GM12878 (cell line): ENCODE measurements at regions not wholly inside any gene's neighbourhood (a gene's known extent, or its start where the extent isn't known, plus 50 kb on each side); places are given as distances from the start of the nearest gene placed in this dataset.

Experiments
- ATAC-seq: fragments of 200-7000 bp; cut with Tn5 transposase; 3 replicates; pipeline ENCODE4 v1.9.1; 2020; ENCODE audit warnings: mild to moderate bottlenecking, moderate library complexity
- BruUV-seq: library from RNA; stranded (reverse); fragments of 400-500 nt; replicated peaks from 2 replicates; lab custom pipeline; 2021; lab: Mats Ljungman, UMichigan
- CTCF ChIA-PET: fragments of 300-600 bp; sonication (Branson Sonifier 250); formaldehyde crosslinking; extraction: SDS; loops from one replicate; lab custom pipeline; 2021; ENCODE audit warnings: inconsistent platforms; lab: Yijun Ruan, JAX
- POLR2A ChIA-PET: fragments of 350-600 bp; formaldehyde crosslinking; extraction: SDS; loops from one replicate; lab custom pipeline; 2021; ENCODE audit warnings: inconsistent platforms; lab: Charles Lee
- RAD21 ChIA-PET: fragments of 300-600 bp; sonication (Branson Sonifier 250); formaldehyde crosslinking; loops from one replicate; lab custom pipeline; 2023; ENCODE audit warnings: antibody characterized with exemption; ENCODE audit not compliant: unreplicated experiment; lab: Charles Lee
- SMC1A ChIA-PET: fragments of 300-600 bp; sonication (Branson Sonifier 250); formaldehyde crosslinking; loops from one replicate; lab custom pipeline; 2023; ENCODE audit not compliant: unreplicated experiment, uncharacterized antibody; lab: Charles Lee
- DNase-seq: peaks from one replicate; pipeline ENCODE4 v3.0.0-alpha.2; 2011; ENCODE audit warnings: low read depth, low spot score
- FAIRE-seq: peaks from 3 replicates; lab custom pipeline; 2011; peaks lifted over from hg19 to GRCh38; lab: Jason Lieb, UNC
- H2AFZ ChIP-seq: 2 replicates; pipeline ENCODE4 v1.6.0; 2011; ENCODE audit warnings: low read depth, low read length, control low read depth; ENCODE audit not compliant: control insufficient read depth
- H3K27ac ChIP-seq: 2 replicates; pipeline ENCODE4 v1.5.1; 2011; ENCODE audit warnings: control low read depth; ENCODE audit not compliant: control insufficient read depth, insufficient read depth
- H3K27me3 ChIP-seq, 2 experiments: replicated peaks in 1 of 2; 2 replicates each; pipeline versions ENCODE4 v1.6.0 to v1.6.1; 2011; ENCODE audit warnings: low read length in 1 of 2; ENCODE audit not compliant: control insufficient read depth in 2 of 2, insufficient read depth in 2 of 2
- H3K36me3 ChIP-seq, 2 experiments: 2 replicates each; pipeline ENCODE4 v1.5.1; 2011; ENCODE audit warnings: low read length in 1 of 2; ENCODE audit not compliant: control insufficient read depth in 2 of 2, insufficient read depth in 2 of 2
- H3K4me1 ChIP-seq: 2 replicates; pipeline ENCODE4 v1.6.1; 2011; ENCODE audit warnings: mild to moderate bottlenecking, low read length, moderate library complexity, mixed read lengths; ENCODE audit not compliant: control insufficient read depth, insufficient read depth
- H3K4me2 ChIP-seq: 2 replicates; pipeline ENCODE4 v1.6.0; 2011; ENCODE audit warnings: control low read depth; ENCODE audit not compliant: control insufficient read depth, insufficient read depth
- H3K4me3 ChIP-seq: fragments of 200-600 bp; sonication (generic); 2 replicates; pipeline ENCODE4 v1.5.1; 2016
- H3K79me2 ChIP-seq: 2 replicates; pipeline ENCODE4 v1.6.0; 2011; ENCODE audit warnings: low read length; ENCODE audit not compliant: control insufficient read depth, insufficient read depth
- H3K9ac ChIP-seq: 2 replicates; pipeline ENCODE4 v1.8.0; 2011; ENCODE audit warnings: low read length, control low read depth, mixed read lengths; ENCODE audit not compliant: control insufficient read depth, insufficient read depth
- H3K9me3 ChIP-seq: replicated peaks from 3 replicates; pipeline ENCODE4 v1.5.1; 2011; ENCODE audit warnings: mild to moderate bottlenecking, low read length; ENCODE audit not compliant: control insufficient read depth, insufficient read depth
- H4K20me1 ChIP-seq: 2 replicates; pipeline ENCODE4 v1.6.0; 2011; ENCODE audit not compliant: control insufficient read depth, insufficient read depth
- CBFB ChIP-seq: IDR thresholded peaks from 2 replicates; pipeline ENCODE4 v1.6.1; 2016; ENCODE audit warnings: antibody characterized with exemption, low read depth
- ETV6 ChIP-seq, 2 experiments: fragments of 450-650 bp in 1 of 2; IDR thresholded peaks in 1 of 2; conservative IDR thresholded peaks in 1 of 2; 2 replicates each; pipeline ENCODE4 v1.6.1; 2014; ENCODE audit warnings: antibody characterized with exemption in 1 of 2, borderline replicate concordance in 1 of 2, low read depth in 1 of 2, mild to moderate bottlenecking in 1 of 2, moderate library complexity in 1 of 2
- FOXK2 ChIP-seq: fragments of 450-650 bp; IDR thresholded peaks from 2 replicates; pipeline ENCODE4 v1.6.1; 2017; ENCODE audit warnings: mild to moderate bottlenecking, moderate library complexity
- MTA2 ChIP-seq: fragments of 450-650 bp; IDR thresholded peaks from 2 replicates; pipeline ENCODE4 v1.6.1; 2016; ENCODE audit warnings: low read depth, mild to moderate bottlenecking, moderate library complexity
- NFIC ChIP-seq: IDR thresholded peaks from 2 replicates; pipeline ENCODE4 v1.6.1; 2012; ENCODE audit warnings: low read depth, mild to moderate bottlenecking, inconsistent platforms, low read length, moderate library complexity
- SRF ChIP-seq, 2 experiments: IDR thresholded peaks; 2 replicates each; pipeline ENCODE4 v1.6.1; 2011; ENCODE audit warnings: low read depth in 2 of 2, low read length in 2 of 2, mild to moderate bottlenecking in 1 of 2, moderate library complexity in 1 of 2
- ZNF622 ChIP-seq: fragments of 450-650 bp; IDR thresholded peaks from 2 replicates; pipeline ENCODE4 v1.6.1; 2017; ENCODE audit warnings: mild to moderate bottlenecking, inconsistent platforms
- WGBS: methylation state at CpG from one replicate; pipeline ENCODE4 v1.1.6; 2016; ENCODE audit warnings: low lambda C conversion rate; ENCODE audit not compliant: insufficient replicate concordance, insufficient coverage; ENCODE audit errors: missing lambda C conversion rate; 5-methylcytosine and 5-hydroxymethylcytosine counted together
- in situ Hi-C: fragments of 300-500 bp; cut with MboI; formaldehyde crosslinking; loops from 9 replicates; pipeline ENCODE4 v1.14.3; 2018; ENCODE audit warnings: mixed read lengths
- intact Hi-C: fragments of 100-400 bp; cut with micrococcal nuclease; formaldehyde crosslinking; loops from one replicate; pipeline ENCODE4 v1.14.2; 2022; ENCODE audit not compliant: unreplicated experiment
- TF ChIP-seq, protein P1 (sequence below): fragments of 450-650 bp; IDR thresholded peaks from 2 replicates; pipeline ENCODE4 v1.6.1; 2017; ENCODE audit warnings: borderline replicate concordance
- TF ChIP-seq, protein P2 (sequence below): fragments of 450-650 bp; IDR thresholded peaks from 2 replicates; pipeline ENCODE4 v1.6.1; 2017; ENCODE audit warnings: mild to moderate bottlenecking, moderate library complexity

DNA sequence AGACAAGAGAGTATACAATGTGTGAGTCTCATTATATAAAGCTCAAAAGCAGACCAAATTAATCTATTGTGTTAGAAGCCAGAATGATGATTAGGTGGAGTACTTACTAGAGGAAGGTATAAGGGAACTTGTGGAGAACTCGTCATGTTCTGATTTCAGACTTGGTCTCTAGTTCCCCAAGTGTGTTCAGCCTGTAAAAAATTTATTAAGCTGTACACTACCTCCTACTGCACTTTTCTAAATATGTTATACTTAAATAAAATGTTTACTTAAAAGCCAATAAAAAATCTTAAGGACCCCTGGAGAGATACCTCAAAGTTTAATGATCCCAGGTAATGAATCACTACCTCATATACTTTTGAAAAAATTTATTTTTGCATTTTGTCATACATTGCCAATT lies 130.4 kb upstream of the PLCB4 start:
- ChIA-PET POLR2A (no interaction called here), CTCF (no interaction called here), RAD21 (no interaction called here), SMC1A (no interaction called here)
- TF ChIP-seq, protein P1, sequence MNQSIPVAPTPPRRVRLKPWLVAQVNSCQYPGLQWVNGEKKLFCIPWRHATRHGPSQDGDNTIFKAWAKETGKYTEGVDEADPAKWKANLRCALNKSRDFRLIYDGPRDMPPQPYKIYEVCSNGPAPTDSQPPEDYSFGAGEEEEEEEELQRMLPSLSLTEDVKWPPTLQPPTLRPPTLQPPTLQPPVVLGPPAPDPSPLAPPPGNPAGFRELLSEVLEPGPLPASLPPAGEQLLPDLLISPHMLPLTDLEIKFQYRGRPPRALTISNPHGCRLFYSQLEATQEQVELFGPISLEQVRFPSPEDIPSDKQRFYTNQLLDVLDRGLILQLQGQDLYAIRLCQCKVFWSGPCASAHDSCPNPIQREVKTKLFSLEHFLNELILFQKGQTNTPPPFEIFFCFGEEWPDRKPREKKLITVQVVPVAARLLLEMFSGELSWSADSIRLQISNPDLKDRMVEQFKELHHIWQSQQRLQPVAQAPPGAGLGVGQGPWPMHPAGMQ = no peak
- TF ChIP-seq CBFB = no peak
- no TSS peak for BruUV-seq
- FAIRE-seq (no peak), ATAC-seq (no peak), DNase-seq (no peak)
- WGBS = 16% methylated on average over 1 of the region's 1 CpG
- H3K4me2 ChIP-seq = no peak overlapping the region
- H3K4me1 ChIP-seq = no peaks in the 10 kb centered on the region
- no peaks in the 10 kb centered on the region for H3K9me3 ChIP-seq
- no peaks in the 10 kb centered on the region; a peak in 1 of 4 replicates for H3K27me3 ChIP-seq
- no peak overlapping the region for H3K27ac ChIP-seq
- no peak overlapping the region for H2AFZ ChIP-seq
- no peaks in the 10 kb centered on the region for H3K79me2 ChIP-seq
- no peak overlapping the region for H3K4me3 ChIP-seq
- in situ Hi-C loops (no loop called here), intact Hi-C loops (no loop called here)
- H4K20me1 ChIP-seq = no peaks in the 10 kb centered on the region
- H3K9ac ChIP-seq = no peak overlapping the region
- H3K36me3 ChIP-seq = no peaks in the 10 kb centered on the region

GRCh38 chr20:8940326-8940725 lies 128.6 kb upstream of the PLCB4 start:
- DNase-seq = no peak
- intact Hi-C loops (no loop called here), in situ Hi-C loops (no loop called here)
- ChIA-PET CTCF (no interaction called here), RAD21 (no interaction called here), POLR2A (no interaction called here), SMC1A (no interaction called here)
- BruUV-seq = no TSS peak
- no peak overlapping the region for H3K4me3 ChIP-seq
- no peaks in the 10 kb centered on the region for H4K20me1 ChIP-seq
- ATAC-seq = no peak
- H3K4me2 ChIP-seq = no peak overlapping the region
- no peaks in the 10 kb centered on the region for H3K79me2 ChIP-seq
- H3K4me1 ChIP-seq = no peaks in the 10 kb centered on the region
- H3K27ac ChIP-seq = no peak overlapping the region
- H2AFZ ChIP-seq = no peak overlapping the region
- no peak for TF ChIP-seq ETV6 (conservative IDR thresholded peaks at IDR 0.05 in 1 of 2, IDR thresholded peaks at IDR 0.05 in 1 of 2; ENCODE audit: borderline replicate concordance in 1 of 2, low read depth in 1 of 2)
- no peak for TF ChIP-seq MTA2
- no peak for TF ChIP-seq SRF (IDR thresholded peaks at IDR 0.05; ENCODE audit: low read depth in 2 of 2, low read length in 2 of 2)
- TF ChIP-seq FOXK2 = no peak
- TF ChIP-seq NFIC = no peak
- TF ChIP-seq, protein P2, sequence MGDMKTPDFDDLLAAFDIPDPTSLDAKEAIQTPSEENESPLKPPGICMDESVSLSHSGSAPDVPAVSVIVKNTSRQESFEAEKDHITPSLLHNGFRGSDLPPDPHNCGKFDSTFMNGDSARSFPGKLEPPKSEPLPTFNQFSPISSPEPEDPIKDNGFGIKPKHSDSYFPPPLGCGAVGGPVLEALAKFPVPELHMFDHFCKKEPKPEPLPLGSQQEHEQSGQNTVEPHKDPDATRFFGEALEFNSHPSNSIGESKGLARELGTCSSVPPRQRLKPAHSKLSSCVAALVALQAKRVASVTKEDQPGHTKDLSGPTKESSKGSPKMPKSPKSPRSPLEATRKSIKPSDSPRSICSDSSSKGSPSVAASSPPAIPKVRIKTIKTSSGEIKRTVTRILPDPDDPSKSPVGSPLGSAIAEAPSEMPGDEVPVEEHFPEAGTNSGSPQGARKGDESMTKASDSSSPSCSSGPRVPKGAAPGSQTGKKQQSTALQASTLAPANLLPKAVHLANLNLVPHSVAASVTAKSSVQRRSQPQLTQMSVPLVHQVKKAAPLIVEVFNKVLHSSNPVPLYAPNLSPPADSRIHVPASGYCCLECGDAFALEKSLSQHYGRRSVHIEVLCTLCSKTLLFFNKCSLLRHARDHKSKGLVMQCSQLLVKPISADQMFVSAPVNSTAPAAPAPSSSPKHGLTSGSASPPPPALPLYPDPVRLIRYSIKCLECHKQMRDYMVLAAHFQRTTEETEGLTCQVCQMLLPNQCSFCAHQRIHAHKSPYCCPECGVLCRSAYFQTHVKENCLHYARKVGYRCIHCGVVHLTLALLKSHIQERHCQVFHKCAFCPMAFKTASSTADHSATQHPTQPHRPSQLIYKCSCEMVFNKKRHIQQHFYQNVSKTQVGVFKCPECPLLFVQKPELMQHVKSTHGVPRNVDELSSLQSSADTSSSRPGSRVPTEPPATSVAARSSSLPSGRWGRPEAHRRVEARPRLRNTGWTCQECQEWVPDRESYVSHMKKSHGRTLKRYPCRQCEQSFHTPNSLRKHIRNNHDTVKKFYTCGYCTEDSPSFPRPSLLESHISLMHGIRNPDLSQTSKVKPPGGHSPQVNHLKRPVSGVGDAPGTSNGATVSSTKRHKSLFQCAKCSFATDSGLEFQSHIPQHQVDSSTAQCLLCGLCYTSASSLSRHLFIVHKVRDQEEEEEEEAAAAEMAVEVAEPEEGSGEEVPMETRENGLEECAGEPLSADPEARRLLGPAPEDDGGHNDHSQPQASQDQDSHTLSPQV = no peak
- no peak for TF ChIP-seq ZNF622
- no peaks in the 10 kb centered on the region for H3K36me3 ChIP-seq
- no peaks in the 10 kb centered on the region; a peak in 1 of 4 replicates for H3K27me3 ChIP-seq
- FAIRE-seq = no peak
- no peaks in the 10 kb centered on the region for H3K9me3 ChIP-seq
- 13% methylated on average over 2 of the region's 2 CpGs for WGBS
- H3K9ac ChIP-seq = no peak overlapping the region
